ENCODE measurements at regions not wholly inside any gene's neighbourhood (a gene's known extent, or its start where the extent isn't known, plus 50 kb on each side); places are given as distances from the start of the nearest gene placed in this dataset.

- H3F3A ChIP-seq (replicated peaks; ENCODE audit: insufficient read depth), result no peaks in the 10 kb centered on the region
- no peaks in the 10 kb centered on the region for H3K4me1 ChIP-seq (ENCODE audit: control insufficient read depth in 1 of 2, insufficient read depth in 2 of 2, low read depth in 1 of 2, low read length in 1 of 2)
- no peak for TF ChIP-seq PBX3 (IDR thresholded peaks at IDR 0.05)
- TF ChIP-seq RXRA (IDR thresholded peaks at IDR 0.05; ENCODE audit: borderline replicate concordance, low read depth), result no peak
- no peak for TF ChIP-seq POLR2AphosphoS5 (IDR thresholded peaks at IDR 0.05; ENCODE audit: low read depth, low read length)
- TF ChIP-seq MEF2A (IDR thresholded peaks at IDR 0.05; ENCODE audit: borderline replicate concordance, low read depth), result no peak
- TF ChIP-seq SMC3 (IDR thresholded peaks at IDR 0.05; ENCODE audit: low read depth, low read length), result no peak
- TF ChIP-seq SIN3A (IDR thresholded peaks at IDR 0.05; ENCODE audit: borderline replicate concordance, low read depth, low read length), result no peak
- TF ChIP-seq CTCF (IDR thresholded peaks at IDR 0.05), result no peak
- no peak for TF ChIP-seq JUND (IDR thresholded peaks at IDR 0.05)
- TF ChIP-seq REST (IDR thresholded peaks at IDR 0.05; ENCODE audit: low read depth, low read length), result no peak
- TF ChIP-seq ELF1 (IDR thresholded peaks at IDR 0.05), result no peak
- TF ChIP-seq FOXJ3 (CRISPR knock-in tag; IDR thresholded peaks at IDR 0.05), result no peak
- TF ChIP-seq YY1 (IDR thresholded peaks at IDR 0.05; ENCODE audit: low read depth), result no peak
- TF ChIP-seq GABPA (IDR thresholded peaks at IDR 0.05; ENCODE audit: low read depth), result no peak
- no peak for TF ChIP-seq IRF3 (IDR thresholded peaks at IDR 0.05; ENCODE audit: low read depth, low read length)
- CTCF ChIA-PET, result interaction anchor here (1.0 to 1.9 kb wide), 2 partner anchors 85 to 143 kb away, joined by 3 to 4 read pairs; no protein-coding TSS in a partner anchor
- H3K27ac ChIP-seq (ENCODE audit: low read depth in 2 of 2, low read length in 1 of 2), result no peak overlapping the region
- no peaks in the 10 kb centered on the region for H4K20me1 ChIP-seq (ENCODE audit: insufficient read depth)
- H3K4me3 ChIP-seq (ENCODE audit: low read depth in 2 of 2, low read length in 1 of 2), result no peak overlapping the region
- 93% methylated on average over 2 of the region's 2 CpGs for WGBS (ENCODE audit: low lambda C conversion rate)
- POLR2A ChIA-PET, result no interaction called here
- H3K9me3 ChIP-seq, result no peaks in the 10 kb centered on the region
- no peaks in the 10 kb centered on the region for H3K79me2 ChIP-seq (ENCODE audit: insufficient read depth)
- no peak overlapping the region for H2AFZ ChIP-seq (ENCODE audit: low read depth)
- no peak for DNase-seq
- no peak overlapping the region for H3K9ac ChIP-seq
- H3K36me3 ChIP-seq (replicated peaks in 1 of 2; ENCODE audit: control insufficient read depth in 1 of 2, insufficient read depth in 2 of 2, low read length in 1 of 2), result no peaks in the 10 kb centered on the region
- no peaks in the 10 kb centered on the region for H3K27me3 ChIP-seq (ENCODE audit: insufficient read depth)
- H3K9me2 ChIP-seq, result no peaks in the 10 kb centered on the region
- no peak overlapping the region for H3K4me2 ChIP-seq
Observed at GRCh38 chr11:93084727-93085505, 112.9 kb downstream of the SLC36A4 start.

Measured in SK-N-SH (cell line).